HG03064 (cell line): ENCODE measurements at regions not wholly inside any gene's neighbourhood (a gene's known extent, or its start where the extent isn't known, plus 50 kb on each side); places are given as distances from the start of the nearest gene placed in this dataset.
"Not testable (repeated sequence)": the region's sequence is repeated elsewhere in the genome, so short reads cannot be mapped to it uniquely, and the experiment has no call there.

Source experiments
- ATAC-seq: cut with Tn5 transposase; IDR thresholded peaks from one replicate; pipeline ENCODE4 v1.9.1; 2021; ENCODE audit warnings: low read depth; ENCODE audit not compliant: unreplicated experiment

DNA sequence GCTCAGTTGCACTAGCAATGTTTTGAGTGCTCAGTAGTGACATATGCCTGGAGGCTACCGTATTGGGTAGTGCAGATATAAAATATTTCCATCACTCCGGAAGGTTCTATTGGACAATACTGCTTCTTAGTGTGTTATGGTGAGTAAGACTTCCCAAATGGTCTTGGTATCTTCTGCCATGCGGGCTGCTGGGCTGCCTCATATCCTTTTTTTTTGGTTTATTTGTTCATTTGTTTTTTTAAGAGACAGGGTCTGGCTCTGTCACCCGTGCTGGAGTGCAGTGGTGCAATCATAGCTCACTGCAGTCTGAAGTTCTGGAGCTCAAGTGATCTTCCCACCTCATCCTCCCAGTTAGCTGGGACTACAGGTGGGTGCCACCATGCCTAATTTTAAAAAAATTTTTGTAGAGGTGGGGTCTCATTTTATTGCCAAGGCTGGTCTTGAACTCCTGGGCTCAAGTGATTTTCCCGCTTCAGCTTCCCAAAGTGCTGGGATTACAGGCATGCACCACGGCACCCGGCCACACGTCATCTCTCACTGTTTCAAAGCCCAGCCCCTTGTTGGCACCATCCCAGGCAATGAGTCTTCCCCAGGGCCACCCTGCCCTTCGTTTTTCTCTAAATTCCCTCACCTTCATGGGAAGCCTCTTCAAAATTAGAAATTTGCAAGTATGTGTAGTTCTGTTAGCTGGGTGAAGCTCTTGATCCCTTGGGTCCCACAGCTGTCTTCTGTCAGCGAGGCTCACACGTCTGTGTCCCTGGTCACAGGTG lies 111.0 kb upstream of the KLF14 start:
- ATAC-seq, result no peak

GRCh38 chr7:130845581-130846085 lies 111.6 kb upstream of the KLF14 start:
- ATAC-seq, result no peak

- no peak for ATAC-seq
Measured at GRCh38 chr7:130849604-130850003, 115.6 kb upstream of the KLF14 start.

- no peak for ATAC-seq
Measured at GRCh38 chr7:130850956-130851355, 116.9 kb upstream of the KLF14 start.

DNA sequence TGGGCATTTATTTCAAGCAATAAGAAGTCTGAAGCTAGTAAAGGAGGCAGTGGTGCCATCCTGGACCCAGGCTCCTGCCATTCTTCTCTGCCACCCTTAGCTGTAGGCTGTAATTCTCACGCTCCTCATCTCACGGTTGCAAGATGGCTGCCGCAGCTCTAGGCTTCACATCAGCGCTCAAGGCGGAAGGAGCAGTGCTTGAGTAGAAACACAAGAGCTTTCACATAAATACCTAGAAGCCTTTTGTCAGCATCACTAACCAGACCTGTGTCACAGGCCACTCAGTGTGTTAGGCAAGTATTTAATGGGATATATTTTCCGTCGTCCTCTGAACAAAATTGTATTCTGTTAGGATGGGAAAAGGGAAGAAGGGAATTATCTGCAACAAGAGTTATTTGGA lies 118.9 kb upstream of the KLF14 start:
- no peak for ATAC-seq

GRCh38 chr7:130853503-130854279 lies 119.7 kb upstream of the KLF14 start:
- no peak for ATAC-seq

GRCh38 chr7:130854481-130854880 lies 120.5 kb upstream of the KLF14 start:
- no peak for ATAC-seq

DNA sequence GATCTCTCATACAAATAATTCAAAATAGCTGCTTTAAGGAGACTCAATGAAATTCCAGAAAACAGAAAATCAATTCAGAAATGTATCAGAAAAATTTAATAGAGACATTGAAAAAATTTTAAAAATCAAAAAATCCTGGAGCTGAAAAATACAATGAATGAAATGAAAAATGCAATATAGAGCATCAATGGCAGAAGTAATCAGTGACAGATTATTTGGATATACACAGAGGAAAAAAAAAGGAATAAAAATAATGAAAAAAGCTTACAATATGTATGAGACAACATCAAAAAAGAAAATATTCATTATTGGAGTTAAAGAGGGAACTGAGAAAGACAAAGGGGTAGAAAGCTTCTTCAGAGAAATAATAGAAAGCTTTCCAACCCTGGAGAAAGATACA lies 122.9 kb upstream of the KLF14 start:
- ATAC-seq, result no peak

- not testable (repeated sequence) for ATAC-seq
Measured at GRCh38 chr7:130860832-130861231, 126.8 kb upstream of the KLF14 start.

GRCh38 chr7:130865408-130866236 lies 131.6 kb upstream of the KLF14 start:
- ATAC-seq, result no peak

DNA sequence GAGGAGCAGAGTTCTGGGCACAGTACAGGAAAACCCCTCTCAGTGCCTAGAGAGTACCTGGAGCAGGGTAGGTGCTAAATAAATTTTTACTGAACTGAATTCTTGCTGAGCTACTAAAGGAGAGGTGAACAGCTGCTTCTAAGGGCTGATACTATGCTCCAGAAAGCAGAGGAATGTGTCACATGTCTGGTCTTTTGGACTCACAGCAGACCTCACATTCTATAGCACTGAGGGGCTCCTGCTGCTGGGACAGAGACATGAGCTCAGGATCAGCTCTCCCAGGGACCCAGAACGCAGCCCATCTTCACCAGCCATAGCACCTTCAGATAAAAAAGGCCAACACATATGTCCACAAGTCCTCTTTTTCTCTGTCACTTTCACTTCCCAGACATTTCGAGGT lies 133.0 kb upstream of the KLF14 start:
- ATAC-seq, result no peak

DNA sequence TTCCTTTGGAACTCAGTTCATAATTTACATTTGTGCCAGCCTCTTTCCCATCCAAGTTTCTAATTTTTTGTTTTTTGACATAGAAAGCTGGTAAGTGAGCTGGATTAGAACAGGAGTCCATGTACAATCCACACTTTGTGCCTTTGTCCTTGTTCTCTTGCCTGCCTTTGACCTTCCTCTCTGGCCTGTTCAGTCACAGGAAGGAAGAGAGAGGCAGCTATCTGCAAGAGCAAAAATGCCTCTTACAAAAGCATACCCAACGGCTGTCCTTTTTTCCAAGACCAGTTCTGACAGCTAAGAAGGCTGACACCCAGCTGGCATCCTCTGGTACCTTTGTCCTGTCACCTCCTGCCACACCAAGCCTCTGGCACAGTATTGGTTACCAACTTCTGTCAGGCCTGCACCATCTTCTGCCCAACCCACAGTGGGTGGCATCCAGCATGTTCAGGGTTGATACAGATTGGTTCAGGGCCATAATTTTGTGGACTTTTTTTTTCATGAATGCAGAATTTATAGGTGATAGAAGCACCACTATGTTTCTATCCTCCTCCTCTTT lies 133.7 kb upstream of the KLF14 start:
- ATAC-seq, result no peak

GRCh38 chr7:130868139-130868538 lies 134.1 kb upstream of the KLF14 start:
- ATAC-seq, result no peak

DNA sequence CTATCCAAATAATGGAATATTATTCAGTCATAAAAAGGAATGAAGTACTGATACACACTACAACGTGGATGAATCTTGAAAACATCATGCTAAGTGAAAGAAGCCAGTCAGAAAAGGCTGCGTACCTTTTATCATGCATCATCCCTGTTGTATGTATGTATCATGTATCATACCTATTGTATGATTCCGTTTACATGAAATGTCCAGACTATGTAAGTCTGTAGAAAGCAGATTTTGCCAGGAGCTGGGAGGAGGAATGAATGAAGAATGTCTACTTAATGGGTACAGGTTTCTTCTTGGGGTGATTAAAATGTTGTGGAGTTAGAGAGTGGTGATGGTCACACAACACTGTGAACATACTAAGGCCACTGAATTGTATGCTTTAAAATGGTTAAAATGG lies 135.9 kb upstream of the KLF14 start:
- ATAC-seq, result no peak

DNA sequence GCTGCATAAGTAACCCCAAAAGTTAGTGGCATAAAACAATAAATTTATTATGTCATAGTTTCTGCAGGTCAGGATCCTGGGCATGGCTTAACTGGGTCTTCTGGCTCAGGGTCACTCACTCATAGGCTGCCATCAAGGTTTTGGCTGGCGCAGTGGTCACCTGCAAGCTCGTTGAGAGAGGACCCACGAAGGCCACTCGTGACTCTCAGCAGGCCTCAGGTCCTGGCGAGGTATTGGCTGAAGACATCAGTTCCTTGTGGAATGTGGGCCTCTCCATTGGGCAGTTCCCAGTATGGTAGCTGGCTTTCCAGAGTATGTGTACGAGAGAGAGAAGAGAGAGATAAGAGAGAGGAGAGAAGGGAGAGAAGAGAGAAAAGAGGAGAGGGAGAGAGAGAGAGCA lies 138.3 kb upstream of the KLF14 start:
- ATAC-seq, result no peak

DNA sequence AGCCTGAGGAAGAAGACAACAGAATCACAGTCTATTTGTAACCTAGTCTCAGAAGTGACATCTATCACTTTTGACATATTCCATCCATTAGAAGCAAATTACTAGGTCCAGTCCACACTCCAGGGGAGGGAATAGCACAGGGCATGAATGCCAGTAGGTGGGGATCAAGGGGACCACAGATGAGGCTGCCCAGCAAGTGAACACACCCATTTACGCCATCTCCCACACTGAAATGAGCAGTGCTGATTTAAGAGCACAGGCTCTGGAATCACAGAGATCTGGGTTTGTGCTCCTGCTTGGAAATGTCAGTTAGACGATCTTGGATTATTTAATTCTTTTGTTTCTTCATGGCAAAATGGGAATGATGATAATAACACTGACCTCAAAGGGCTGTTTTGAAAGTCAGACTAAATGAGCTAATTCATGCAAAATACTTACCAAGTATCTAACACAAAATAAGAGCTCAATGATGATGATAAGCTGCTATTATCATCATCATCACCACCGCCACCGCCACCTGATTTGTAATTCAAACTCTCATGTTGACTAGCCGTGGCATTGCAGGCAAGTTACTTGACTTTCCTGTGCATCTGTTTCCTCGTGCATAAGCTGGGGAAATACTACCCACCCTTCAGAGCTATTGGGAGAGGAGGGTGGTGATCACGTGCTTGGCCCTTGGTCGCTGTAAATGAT lies 138.9 kb upstream of the KLF14 start:
- ATAC-seq, result no peak

DNA sequence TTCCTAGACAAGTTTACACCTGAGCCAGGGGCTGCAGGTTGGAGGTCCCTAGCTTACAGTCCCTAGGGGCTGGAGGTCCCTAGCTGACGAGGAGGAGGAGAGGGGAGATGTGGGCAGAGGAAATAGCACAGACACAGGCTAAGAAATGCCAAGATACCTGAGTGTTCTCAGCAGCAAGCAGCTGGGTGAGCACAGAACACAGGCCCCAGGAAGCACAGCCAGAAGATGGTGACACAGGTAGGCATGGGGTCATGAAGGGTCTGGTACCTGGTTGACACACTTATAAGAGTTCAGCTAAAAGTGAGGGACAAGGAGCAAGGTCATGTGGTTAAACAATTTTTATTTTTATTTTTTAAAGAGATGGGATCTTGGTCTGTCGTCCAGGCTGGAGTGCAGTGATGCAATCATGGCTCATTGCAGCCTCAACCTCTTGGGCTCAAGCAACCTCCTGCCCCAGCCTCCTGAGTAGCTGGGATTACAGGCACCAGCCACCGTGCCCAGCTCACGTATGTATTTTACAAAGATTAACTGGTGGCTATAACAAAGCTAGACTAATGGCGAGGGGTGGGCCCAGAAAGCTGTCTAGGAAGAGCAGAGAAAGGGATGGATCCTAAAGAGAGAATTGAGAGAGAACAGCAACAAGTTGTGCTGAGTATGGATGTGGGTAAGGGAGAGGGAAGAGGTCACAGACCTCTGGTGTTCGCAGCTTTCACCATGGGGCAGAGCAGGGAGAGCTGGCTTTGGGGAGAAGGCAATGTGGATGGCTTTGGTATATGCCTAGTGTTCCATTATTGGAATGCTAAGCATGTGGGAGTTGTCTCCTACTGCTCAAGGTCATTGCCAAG lies 140.3 kb upstream of the KLF14 start:
- no peak for ATAC-seq

- ATAC-seq, result no peak
Measured at GRCh38 chr7:130875265-130875741, 141.3 kb upstream of the KLF14 start.

- ATAC-seq, result no peak
Measured at GRCh38 chr7:130875901-130876300, 141.9 kb upstream of the KLF14 start.
